Liver (tissue), 3 donors: ENCODE measurements at regions not wholly inside any gene's neighbourhood (a gene's known extent, or its start where the extent isn't known, plus 50 kb on each side); places are given as distances from the start of the nearest gene placed in this dataset.

ENCODE experiments used
- CTCF ChIP-seq: fragments of 150-350 bp; IDR thresholded peaks from 2 replicates; pipeline ENCODE4 v1.5.1; 2017; ENCODE audit warnings: improper control_type of control experiment, low read depth, low read length; ENCODE audit not compliant: missing input control
- EGR1 ChIP-seq, 2 donors: IDR thresholded peaks; 2 replicates each; pipeline ENCODE4 v1.6.1; 2016 to 2018; ENCODE audit warnings: antibody characterized with exemption in 2 of 2, low read depth in 2 of 2
- GABPA ChIP-seq, 2 donors: IDR thresholded peaks in 1 of 2; conservative IDR thresholded peaks in 1 of 2; 2 replicates each; pipeline ENCODE4 v1.6.1; 2016; ENCODE audit warnings: antibody characterized with exemption in 2 of 2, mild to moderate bottlenecking in 1 of 2, moderate library complexity in 1 of 2
- HNF4A ChIP-seq, 2 donors: conservative IDR thresholded peaks; 2 replicates each; pipeline ENCODE4 v1.6.1; 2016; ENCODE audit warnings: antibody characterized with exemption in 2 of 2, mild to moderate bottlenecking in 2 of 2
- JUND ChIP-seq, 2 donors: IDR thresholded peaks; 2 replicates each; pipeline ENCODE4 v1.6.1; 2016; ENCODE audit warnings: antibody characterized with exemption in 2 of 2
- MAX ChIP-seq: IDR thresholded peaks from 2 replicates; pipeline ENCODE4 v1.6.1; 2016; ENCODE audit warnings: antibody characterized with exemption
- NR2F2 ChIP-seq: IDR thresholded peaks from 2 replicates; pipeline ENCODE4 v1.6.1; 2016; ENCODE audit warnings: antibody characterized with exemption
- RAD21 ChIP-seq, 2 donors: IDR thresholded peaks; 2 replicates each; pipeline ENCODE4 v1.6.1; 2016; ENCODE audit warnings: antibody characterized with exemption in 2 of 2, mild to moderate bottlenecking in 2 of 2
- RXRA ChIP-seq, 2 donors: IDR thresholded peaks; 2 replicates each; pipeline ENCODE4 v1.6.1; 2017 to 2018; ENCODE audit warnings: antibody characterized with exemption in 2 of 2, mild to moderate bottlenecking in 1 of 2
- SP1 ChIP-seq: IDR thresholded peaks from 2 replicates; pipeline ENCODE4 v1.6.1; 2018; ENCODE audit warnings: antibody characterized with exemption, mild to moderate bottlenecking
- TAF1 ChIP-seq: conservative IDR thresholded peaks from 2 replicates; pipeline ENCODE4 v1.6.1; 2016; ENCODE audit warnings: antibody characterized with exemption, mild to moderate bottlenecking
- YY1 ChIP-seq: IDR thresholded peaks from 2 replicates; pipeline ENCODE4 v1.6.1; 2016; ENCODE audit warnings: antibody characterized with exemption, mild to moderate bottlenecking
- TF ChIP-seq, protein P1 (sequence below): IDR thresholded peaks from 2 replicates; pipeline ENCODE4 v1.6.1; 2016; ENCODE audit warnings: antibody characterized with exemption, mild to moderate bottlenecking
- donor health status: healthy.
- donor health status: healthy.

GRCh38 chr13:40460116-40460515 lies 206.3 kb downstream of the FOXO1 start:
- TF ChIP-seq SP1 (no peak), EGR1 (IDR thresholded peaks at IDR 0.05; ENCODE audit: low read depth in 2 of 2) (no peak), CTCF (no peak), MAX (no peak), YY1 (no peak), RXRA (IDR thresholded peaks at IDR 0.05) (no peak), GABPA (IDR thresholded peaks at IDR 0.05 in 1 of 2, conservative IDR thresholded peaks at IDR 0.05 in 1 of 2) (no peak), NR2F2 (no peak), TAF1 (no peak), JUND (IDR thresholded peaks at IDR 0.05) (no peak), RAD21 (IDR thresholded peaks at IDR 0.05) (no peak), HNF4A (conservative IDR thresholded peaks at IDR 0.05) (no peak)
- TF ChIP-seq, protein P1, sequence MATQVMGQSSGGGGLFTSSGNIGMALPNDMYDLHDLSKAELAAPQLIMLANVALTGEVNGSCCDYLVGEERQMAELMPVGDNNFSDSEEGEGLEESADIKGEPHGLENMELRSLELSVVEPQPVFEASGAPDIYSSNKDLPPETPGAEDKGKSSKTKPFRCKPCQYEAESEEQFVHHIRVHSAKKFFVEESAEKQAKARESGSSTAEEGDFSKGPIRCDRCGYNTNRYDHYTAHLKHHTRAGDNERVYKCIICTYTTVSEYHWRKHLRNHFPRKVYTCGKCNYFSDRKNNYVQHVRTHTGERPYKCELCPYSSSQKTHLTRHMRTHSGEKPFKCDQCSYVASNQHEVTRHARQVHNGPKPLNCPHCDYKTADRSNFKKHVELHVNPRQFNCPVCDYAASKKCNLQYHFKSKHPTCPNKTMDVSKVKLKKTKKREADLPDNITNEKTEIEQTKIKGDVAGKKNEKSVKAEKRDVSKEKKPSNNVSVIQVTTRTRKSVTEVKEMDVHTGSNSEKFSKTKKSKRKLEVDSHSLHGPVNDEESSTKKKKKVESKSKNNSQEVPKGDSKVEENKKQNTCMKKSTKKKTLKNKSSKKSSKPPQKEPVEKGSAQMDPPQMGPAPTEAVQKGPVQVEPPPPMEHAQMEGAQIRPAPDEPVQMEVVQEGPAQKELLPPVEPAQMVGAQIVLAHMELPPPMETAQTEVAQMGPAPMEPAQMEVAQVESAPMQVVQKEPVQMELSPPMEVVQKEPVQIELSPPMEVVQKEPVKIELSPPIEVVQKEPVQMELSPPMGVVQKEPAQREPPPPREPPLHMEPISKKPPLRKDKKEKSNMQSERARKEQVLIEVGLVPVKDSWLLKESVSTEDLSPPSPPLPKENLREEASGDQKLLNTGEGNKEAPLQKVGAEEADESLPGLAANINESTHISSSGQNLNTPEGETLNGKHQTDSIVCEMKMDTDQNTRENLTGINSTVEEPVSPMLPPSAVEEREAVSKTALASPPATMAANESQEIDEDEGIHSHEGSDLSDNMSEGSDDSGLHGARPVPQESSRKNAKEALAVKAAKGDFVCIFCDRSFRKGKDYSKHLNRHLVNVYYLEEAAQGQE, result no peak
